ENCODE measurements at regions not wholly inside any gene's neighbourhood (a gene's known extent, or its start where the extent isn't known, plus 50 kb on each side); places are given as distances from the start of the nearest gene placed in this dataset.
"Not testable (repeated sequence)": the region's sequence is repeated elsewhere in the genome, so short reads cannot be mapped to it uniquely, and the experiment has no call there.

GRCh38 chr4:34335556-34335955 is 1908.8 kb downstream of the ARAP2 start:
- DNase-seq, result not testable (repeated sequence)

- DNase-seq, result no peak
Observed at GRCh38 chr4:34362654-34363053, 1881.7 kb downstream of the ARAP2 start.

- no peak for DNase-seq
Observed at GRCh38 chr4:34363842-34364241, 1880.5 kb downstream of the ARAP2 start.

GRCh38 chr4:34365946-34366345 is 1878.4 kb downstream of the ARAP2 start:
- no peak for DNase-seq

DNA sequence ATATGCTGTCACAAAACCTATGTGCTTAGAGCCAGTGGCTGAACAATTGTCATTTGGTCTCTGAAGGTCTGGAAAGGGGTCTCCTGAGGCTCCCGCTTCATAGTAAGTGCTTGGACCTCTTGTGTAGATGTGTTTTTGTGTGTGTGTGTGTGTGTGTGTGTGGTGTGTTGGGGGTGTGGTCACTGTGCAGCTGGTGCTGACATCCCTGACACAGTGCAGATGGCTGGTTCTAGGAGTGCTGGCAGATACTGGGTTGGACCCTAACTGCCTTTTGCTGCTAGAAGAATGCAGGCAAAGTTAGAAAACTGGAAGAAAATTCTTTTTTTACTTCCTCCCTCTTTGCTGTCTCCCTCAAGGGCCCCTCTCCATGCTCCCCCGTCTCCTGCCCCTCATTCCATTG is 1872.6 kb downstream of the ARAP2 start:
- DNase-seq, result no peak

GRCh38 chr4:34372815-34373214 is 1871.5 kb downstream of the ARAP2 start:
- no peak for DNase-seq

DNA sequence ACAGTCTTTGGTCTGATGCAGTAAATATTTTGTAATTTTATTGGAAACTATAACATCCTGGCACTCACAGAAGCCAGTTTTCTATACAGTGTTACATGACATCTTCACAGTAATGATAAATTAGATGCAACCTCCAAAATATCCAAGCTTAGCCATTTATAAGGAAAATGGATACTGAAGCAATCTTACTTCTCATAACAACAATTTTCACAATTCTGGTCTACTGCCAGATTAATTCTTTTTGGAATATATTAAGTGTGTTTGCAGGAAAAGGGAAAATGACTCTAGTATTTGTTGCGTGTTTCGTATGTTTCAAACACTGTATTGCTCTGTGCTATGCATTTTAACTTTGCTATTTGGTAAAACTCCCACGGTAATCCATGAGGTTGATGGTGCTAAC is 1870.9 kb downstream of the ARAP2 start:
- DNase-seq, result no peak

GRCh38 chr4:34412233-34412632 is 1832.1 kb downstream of the ARAP2 start:
- DNase-seq, result no peak

DNA sequence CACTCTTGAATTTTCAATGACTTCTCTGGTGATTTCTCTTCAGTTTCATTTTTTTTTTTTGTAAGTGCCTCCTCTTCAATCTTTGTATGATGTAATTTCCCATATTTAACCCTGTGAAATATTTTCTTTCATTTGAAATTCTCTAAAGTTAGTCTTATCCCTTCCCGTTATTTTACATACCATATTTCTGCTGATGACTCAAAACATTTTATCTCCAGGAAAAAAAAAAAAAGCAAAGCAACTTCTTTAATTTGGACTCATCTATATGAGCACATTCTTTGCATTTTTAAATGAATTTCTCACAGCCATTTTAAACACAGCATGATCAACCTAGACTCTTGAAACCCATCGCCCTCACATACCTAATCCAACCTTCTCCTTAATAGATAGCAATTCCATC is 1831.4 kb downstream of the ARAP2 start:
- no peak for DNase-seq

DNA sequence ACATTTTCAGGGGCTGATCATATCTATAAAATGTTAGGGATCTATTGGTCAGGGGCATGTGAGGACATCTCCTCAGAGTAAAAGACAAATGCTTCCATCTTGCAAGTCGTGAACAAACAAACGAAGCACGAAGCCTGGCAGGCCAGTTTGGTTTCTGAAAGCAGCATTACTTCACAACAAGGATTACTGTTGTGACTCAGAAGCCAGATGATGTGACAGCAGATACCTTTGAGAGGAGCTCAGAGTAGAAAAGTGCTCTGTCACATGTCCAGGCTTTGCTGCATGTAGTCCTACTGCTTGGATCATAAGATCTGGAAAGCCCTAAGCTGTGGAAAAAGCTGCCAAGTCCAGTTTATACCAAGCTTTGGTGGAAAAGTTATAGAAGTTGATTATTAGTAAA is 1827.2 kb downstream of the ARAP2 start:
- DNase-seq, result no peak

- no peak for DNase-seq
Observed at GRCh38 chr4:34419871-34420270, 1824.4 kb downstream of the ARAP2 start.

- DNase-seq, result peak; percentile 19
Observed at GRCh38 chr4:34422472-34423175, 1821.7 kb downstream of the ARAP2 start.

- DNase-seq, result no peak
Observed at GRCh38 chr4:34432706-34433105, 1811.6 kb downstream of the ARAP2 start.

- peak; percentile 59 for DNase-seq
Observed at GRCh38 chr4:34434377-34434776, 1809.9 kb downstream of the ARAP2 start.

DNA sequence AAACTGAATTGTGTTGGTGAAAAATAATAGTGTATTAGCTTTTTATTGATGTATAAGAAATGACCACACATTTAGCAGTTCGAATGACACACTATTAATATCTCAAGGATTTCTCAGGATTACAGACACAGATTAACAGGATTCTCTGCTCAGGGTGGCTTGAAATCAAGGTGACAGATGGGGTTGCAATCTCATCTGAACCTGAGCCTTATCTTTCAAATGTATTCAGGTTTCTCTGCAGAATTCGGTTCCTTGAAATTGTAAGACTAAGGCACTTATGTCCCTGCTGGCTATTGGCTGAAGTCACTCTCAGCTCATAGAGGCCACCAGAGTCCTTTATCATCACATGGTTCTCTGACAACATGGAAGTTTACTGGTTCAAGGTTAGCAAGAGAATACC is 1780.1 kb downstream of the ARAP2 start:
- DNase-seq, result no peak

DNA sequence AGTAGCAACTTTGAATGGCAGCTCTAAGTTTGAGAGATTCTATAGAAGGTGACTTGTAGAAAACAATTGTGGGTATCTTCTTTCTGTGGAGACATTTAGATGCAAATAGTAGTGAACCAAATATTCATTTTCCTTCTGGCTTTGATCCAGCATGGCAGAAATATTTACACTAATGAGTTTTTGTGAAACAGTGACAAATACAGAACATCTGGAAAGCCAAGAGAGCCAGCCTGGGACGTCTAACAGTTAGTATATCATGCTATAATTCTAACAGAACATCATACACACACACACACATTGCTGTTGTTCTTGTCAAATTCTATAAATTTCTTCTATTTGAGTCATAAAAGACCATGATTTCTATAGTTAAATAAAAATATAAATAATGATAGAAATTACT is 1777.9 kb downstream of the ARAP2 start:
- DNase-seq, result no peak

DNA sequence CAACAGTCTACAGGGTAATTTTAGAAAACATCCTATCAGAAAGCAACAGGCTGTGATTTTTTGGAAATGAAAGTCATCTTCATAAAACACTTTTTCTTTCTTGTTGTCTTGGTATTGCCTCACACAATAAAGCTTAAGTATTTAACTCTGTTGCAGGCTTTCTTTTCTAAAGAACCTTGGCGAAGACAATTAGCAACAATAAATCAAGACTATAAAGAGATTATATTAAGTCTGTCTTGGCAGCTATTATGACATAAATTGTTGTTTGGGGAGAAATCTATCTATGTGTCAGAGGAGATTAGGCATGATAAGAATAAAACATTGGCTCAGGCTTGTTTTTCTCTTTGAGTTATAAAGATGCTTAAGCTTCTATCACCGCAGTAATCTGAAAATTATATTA is 1774.8 kb downstream of the ARAP2 start:
- DNase-seq, result no peak

GRCh38 chr4:34485252-34485651 is 1759.1 kb downstream of the ARAP2 start:
- DNase-seq, result no peak

DNA sequence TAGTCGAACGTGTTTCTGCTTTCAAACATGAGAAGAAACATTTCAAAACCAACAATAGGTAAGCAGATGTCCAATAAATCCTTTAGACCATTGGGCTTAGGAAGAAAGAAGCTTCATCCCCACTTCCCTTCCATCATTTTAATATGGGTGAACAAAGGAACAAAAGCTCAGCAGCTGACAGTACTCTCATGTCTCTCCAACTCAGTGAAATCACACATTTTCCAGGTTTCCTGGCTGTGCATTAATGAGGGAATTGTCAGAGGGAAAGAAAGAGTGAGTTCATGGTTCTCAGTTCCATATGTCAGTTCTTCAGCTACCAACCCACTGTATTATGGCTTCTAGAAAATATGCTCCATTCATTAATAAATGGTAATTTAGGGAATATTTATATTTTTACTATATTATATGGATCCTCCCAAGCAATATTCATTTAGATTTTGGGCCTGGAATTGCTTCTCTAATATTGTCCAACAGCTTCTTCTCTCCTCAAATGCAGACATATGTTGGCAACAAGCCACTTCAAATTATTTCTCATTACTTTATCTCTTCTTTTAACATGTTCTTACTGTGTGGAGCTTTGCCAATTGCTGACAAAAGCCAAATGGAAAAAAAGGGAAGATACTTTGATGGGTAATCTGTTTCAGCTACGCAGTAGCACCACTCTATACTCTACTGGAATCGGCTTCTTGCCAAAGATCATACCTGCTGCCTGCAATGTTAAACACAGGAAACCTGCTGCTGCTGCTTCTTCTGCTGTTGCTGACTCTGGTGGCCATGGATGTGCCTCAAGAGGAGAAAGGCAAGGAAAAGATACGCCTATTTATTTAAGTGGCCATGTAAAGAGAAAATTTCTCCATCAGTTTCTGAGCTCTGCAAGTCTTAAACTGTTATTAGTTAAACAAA is 1757.6 kb downstream of the ARAP2 start:
- peak; percentile 76 for DNase-seq

DNA sequence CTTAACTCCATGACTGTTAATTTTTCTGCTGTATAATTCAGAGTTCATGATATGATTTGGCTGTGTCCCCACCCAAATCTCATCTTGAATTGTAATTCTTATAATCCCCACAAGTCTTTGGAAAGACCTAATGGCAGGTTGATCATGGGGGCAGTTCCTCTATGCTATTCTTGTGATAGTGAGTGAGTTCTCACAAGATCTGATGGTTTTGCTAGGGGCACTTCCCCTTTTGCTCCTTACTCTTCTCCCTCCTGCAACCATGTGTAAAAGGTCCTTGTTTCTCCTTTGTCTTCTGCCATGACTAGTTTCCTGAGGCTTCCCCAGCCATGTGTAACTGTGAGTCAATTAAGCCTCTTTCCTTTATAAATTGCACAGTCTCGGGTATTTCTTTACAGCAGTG is 1751.9 kb downstream of the ARAP2 start:
- DNase-seq, result no peak

GRCh38 chr4:34502086-34502485 is 1742.2 kb downstream of the ARAP2 start:
- no peak for DNase-seq

- not testable (repeated sequence) for DNase-seq
Observed at GRCh38 chr4:34504731-34505130, 1739.6 kb downstream of the ARAP2 start.

DNA sequence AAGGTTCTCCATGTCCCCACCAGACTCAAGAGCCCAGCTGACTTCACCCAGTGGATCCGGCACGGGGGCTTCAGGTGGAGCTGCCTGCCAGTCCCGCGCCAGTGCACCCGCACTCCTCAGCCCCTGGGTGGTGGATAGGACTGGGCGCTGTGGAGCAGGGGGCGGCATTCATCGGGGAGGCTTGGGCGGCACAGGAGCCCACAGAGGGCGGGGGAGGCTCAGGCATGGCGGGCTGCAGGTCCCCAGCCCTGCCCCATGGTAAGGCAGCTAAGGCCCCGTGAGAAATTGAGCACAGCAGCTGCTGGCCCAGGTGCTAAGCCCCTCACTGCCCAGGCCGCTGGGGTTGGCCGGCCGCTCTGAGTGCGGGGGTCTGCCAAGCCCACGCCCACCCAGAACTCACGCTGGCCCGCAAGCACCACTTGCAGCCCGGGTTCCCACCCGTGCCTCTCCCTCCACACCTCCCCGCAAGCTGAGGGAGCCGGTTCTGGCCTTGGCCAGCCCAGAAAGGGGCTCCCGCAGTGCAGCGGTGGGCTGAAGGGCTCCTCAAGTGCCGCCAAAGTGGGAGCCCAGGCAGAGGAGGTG is 1737.7 kb downstream of the ARAP2 start:
- DNase-seq, result not testable (repeated sequence)

- no peak for DNase-seq
Observed at GRCh38 chr4:34512616-34513015, 1731.7 kb downstream of the ARAP2 start.

All from COR-L47 (cell line).